ENCODE measurements at regions not wholly inside any gene's neighbourhood (a gene's known extent, or its start where the extent isn't known, plus 50 kb on each side); places are given as distances from the start of the nearest gene placed in this dataset.
"Not testable (repeated sequence)": the region's sequence is repeated elsewhere in the genome, so short reads cannot be mapped to it uniquely, and the experiment has no call there.

DNA sequence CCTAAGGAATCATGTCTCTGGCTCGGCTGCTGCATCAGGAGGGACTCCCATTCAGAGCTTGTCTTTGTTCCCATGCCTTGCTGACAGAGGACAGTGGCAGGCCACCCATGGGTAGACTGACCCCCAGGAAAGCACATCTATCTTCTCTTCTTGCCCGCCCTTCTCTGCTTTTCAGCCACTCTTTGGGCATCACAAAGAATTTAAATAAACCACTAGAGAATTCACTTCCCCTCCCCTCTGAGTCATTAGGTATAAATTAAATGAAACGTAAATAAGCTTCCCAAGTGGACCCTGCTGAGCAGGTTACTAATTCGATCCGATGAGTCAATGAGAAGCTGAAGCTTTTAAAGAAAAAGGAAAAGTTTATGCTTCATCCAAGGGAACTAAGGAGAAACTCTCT lies 97.0 kb downstream of the DRD1 start:
- DNase-seq (ENCODE audit: low spot score): no peak

DNA sequence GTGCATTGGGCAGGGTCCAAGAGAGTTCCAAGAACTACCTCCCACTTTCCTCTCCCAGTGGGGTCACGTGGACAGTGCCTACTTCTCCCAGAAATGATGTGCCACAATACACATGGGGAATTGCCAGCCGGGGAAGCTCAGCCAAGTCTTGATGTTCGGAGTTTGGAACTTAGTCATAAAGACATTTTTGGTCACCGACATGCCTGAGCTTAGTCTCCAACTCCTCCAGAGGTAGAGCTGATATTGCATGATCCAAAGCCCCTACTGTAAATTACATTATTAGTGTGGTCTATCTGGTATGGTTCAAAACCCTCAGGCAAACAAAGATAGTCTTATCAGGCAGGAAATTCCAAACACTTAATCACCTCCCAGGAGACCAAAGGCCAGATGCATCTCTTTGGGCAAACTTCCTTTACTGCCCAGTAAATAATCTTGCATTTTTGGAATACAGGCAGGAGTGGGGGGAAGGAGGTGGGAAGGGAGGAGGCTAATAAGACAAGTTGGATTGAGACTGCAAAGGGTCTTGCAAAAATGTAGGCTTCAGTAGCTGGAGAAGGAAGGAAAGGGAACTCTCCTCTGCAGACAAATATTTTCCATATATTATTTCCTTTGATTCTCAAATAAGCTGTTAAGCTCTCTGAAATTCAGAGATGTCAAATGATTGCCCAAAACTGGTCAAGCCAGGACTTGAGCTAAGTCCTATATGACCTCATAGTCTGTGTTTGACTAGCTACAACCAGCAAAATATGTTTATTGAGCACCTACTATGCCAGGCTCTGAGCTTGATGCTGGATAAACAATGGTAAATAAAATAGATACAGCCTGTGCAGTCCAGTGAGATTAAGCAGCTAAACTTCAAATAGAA lies 99.4 kb downstream of the DRD1 start:
- DNase-seq (ENCODE audit: low spot score): no peak

DNA sequence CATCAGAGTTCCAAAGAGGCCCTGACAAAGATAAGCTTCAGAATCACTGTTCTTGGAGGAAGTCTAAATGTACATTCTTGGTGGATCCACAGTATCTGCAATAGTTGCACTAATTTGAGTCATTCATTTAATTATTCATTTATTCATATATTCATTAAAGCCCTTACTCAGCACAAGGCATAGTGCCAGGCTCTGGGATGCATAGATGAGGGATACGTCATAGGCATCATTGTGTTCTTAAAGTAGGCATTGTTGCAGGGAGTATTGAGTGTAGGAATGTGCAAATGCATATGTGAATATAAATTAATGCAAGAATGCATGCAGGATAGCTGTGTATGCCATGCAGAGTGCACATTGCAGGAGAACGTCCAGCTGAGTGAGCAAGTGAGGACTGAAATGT lies 100.7 kb downstream of the DRD1 start:
- DNase-seq (ENCODE audit: low spot score): no peak

DNA sequence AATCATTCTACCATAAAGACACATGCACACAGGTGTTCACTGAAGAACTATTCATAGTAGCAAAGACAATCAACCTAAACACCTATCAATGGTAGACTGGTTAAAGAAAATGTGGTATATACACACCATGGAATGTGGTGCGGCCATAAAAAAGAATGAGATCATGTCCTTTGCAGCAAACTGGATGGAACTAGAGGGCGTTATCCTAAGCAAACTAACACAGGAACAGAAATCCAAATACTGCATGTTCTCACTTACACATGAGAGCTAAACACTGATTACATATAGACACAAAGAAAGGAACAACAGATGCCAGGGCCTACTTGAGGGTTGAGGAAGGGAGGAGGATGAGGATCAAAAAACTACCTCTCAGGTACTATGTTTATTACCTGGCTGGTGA lies 103.8 kb downstream of the DRD1 start:
- DNase-seq (ENCODE audit: low spot score): no peak

DNA sequence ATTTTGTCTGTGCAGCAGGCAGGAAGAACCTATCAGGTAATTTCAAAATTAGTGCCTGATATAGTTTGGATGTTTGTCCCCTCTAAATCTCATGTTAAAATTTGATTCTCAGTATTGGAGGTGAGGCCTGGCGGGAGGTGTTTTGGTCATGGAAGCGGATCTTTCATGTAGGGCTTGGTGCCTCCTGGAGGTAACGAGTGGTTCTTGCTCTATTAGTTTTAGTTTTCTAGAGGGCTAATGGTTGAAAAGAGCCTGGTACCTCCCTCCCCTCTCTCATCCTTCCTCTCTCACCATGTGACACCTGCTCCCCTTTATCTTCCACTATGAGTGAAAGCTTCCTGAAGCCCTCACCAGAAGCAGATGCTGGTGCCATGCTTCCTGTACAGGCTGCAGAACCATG lies 106.3 kb downstream of the DRD1 start:
- DNase-seq (ENCODE audit: low spot score): no peak

DNA sequence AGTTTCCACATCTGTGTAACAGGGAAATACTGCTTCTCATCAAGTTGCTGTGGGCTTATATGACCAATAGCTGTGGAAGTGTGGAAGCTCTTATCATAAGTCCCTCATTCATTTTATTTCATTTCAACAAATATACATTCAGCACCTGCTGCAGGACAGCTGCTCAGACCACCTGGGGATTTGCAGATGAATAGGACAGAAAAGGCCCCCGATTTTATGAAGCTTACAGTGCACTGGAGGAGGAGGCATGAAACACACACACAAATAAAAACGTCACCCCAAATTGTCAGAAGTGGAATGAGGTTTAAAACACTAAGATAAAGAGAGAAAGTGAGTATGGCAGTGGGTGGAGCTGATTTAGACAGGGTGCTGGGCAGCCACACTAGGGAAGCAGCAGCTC lies 107.2 kb downstream of the DRD1 start:
- no peak for DNase-seq (ENCODE audit: low spot score)

DNA sequence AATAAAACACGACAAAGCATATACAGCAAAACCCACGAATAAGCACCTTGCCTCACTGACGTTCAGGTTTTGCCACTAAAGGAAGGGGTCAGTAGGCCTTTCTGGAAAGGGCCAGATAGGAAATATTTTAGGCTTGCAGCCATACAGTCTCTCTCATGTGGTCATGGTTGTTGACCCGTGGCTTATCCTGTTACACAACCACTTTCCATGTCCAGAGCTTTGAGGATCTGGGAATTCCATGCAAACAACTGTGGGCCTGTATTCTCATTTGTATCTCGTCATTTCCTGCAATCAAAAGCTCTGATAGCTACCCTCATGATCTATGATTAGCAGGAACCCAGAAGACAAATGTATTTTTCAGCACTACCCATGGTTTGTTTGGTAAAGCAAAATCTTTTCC lies 108.3 kb downstream of the DRD1 start:
- DNase-seq (ENCODE audit: low spot score): no peak

DNA sequence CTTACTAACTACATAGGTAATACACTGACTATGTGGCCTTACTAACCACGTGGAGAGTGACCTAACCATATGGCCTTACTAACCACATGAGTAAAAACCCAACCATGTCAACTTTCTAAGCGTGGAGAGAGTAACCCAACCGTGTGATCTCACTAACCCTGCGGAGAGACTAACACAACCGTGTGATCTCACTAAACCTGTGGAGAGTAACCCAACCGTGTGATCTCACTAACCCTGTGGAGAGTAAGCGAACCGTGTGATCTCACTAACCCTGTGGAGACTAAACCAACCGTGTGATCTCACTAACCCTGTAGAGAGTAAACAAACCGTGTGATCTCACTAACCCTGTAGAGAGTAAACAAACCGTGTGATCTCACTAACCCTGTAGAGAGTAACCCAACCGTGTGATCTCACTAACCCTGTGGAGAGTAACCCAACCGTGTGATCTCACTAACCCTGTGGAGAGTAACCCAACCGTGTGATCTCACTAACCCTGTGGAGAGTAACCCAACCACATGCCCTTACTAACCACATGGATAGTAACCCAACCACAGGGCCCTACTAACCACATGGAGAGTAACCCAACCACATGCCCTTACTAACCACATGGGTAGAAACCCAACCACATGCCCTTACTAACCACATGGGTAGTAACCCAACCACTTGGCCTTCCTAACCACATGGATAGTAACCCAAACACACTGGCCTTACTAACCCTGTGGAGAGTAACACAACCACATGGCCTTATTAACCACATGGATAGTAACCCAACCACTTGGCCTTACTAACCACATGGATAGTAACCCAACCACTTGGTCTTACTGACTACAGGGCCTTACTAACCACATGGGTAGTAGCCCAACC lies 112.6 kb downstream of the DRD1 start:
- DNase-seq (ENCODE audit: low spot score): not testable (repeated sequence)

DNA sequence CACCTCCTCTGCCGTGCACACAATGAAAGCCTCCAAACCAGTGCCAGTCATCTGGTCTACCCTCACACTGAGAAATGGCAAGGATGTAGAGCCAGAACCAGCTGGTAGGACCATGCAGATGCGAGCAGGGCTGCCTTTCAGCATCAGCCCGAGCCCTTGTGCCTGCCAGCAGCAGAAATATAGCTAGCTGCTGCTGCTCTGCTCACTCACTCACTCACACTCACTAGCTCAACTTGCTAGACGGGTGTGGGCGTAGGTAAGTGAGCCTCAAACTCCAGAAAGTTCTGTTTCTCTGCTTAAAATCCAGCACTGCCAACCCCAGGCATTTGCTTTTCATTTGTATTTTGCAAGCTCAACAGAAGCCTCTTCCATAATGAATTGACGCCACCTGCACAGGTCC lies 114.0 kb downstream of the DRD1 start:
- no peak for DNase-seq (ENCODE audit: low spot score)

DNA sequence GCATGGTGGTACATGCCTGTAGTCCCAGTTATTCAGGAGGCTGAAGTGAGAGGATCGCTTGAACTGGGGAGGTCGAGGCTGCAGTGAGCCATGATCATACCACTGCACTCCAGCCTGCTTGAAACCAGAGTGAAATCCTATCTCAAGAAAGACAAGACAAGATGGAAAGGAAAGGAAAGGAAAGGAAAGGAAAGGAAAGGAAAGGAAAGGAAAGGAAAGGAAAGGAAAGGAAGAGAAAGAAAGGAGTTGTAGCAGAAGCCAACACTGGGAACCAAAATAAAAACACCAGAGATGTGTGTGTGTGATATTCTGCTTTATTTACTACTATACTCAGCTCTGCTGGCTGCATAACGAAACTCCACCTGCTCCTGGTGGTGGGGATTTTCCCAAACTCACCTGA lies 115.3 kb downstream of the DRD1 start:
- DNase-seq (ENCODE audit: low spot score): no peak

DNA sequence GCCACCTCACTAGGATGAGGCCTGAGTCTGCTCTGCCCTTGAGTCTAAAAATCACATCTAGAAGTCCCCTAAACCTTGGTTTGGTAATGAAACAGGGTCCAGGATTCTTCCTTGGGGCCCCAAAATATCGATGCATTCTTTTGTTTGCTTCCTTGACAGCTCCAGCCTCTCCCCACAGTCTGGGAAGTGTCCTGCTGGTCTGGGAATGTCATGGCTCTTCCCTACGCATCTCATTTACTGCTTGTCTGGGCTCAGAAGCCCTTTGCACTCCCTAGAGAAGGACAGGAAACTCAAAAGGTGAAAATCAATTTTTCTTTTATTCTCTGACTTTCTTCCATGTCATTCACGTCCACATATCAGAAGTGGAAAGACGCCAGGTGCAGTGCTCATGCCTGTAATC lies 115.8 kb downstream of the DRD1 start:
- DNase-seq (ENCODE audit: low spot score): no peak

DNA sequence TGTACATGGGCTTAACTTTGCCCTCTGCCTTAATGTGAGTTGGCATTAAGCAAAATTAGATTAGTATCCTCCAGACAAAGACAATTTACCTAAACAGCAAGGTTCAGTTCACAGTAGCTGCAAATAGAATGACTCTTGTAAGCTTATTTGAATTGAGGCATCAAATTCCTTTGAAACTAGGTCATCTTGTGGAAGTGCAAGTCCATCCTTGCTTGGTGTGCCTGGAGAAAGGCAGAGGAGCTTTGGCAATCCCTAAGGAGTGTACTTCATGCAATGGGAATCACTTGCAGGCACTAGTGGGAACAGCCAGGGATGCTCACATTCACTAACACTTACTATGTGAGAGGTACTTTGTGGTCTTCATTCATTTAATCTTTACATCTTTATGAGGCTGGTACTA lies 118.3 kb downstream of the DRD1 start:
- DNase-seq (ENCODE audit: low spot score): no peak

DNA sequence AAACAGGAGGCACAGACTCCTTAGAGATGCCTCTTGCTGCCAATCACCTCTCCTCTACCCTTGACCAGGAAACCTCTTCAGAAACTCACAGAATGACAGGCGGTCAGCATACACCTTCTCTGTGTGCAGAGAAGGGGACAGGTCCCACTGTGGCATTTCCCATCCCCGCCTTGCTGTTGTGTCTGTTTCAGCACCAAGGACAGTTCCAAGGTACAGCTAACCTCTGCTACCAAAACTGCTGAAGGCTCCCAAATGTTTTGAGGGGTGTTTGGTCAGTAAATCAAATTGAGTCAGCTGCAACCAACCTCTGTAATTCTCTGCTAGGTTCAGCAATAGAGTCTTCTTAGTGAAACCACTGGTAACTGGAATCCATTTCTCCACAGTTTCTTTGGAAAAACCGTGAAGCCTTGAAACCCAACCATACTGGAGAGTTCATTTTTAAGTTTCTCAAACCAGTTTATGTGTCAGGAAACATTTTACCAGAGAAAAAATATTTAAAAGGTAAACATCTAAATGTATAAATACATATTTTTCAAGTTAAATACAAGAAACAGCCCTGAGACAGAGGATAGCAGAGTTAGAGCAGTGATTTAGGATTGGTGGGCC lies 122.0 kb downstream of the DRD1 start:
- DNase-seq (ENCODE audit: low spot score): no peak

DNA sequence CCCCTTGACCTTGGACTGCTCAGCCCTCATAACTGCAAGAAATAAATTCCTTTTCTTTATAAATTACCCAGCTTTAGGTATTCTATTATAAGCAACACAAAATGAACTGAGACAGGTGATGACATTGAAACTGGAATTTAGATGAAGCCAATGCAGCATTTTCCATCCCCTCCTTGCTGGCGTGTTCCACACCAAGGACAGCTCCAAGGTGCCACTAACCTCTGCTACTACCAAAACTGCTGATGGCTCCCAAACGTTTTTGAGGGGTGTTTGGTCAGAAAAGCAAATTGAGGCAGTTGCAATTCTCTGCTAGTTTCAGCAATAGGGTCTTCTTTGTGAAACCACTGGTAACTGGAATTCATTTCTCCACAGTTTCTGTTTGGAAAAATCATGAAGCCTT lies 124.8 kb downstream of the DRD1 start:
- no peak for DNase-seq (ENCODE audit: low spot score)

DNA sequence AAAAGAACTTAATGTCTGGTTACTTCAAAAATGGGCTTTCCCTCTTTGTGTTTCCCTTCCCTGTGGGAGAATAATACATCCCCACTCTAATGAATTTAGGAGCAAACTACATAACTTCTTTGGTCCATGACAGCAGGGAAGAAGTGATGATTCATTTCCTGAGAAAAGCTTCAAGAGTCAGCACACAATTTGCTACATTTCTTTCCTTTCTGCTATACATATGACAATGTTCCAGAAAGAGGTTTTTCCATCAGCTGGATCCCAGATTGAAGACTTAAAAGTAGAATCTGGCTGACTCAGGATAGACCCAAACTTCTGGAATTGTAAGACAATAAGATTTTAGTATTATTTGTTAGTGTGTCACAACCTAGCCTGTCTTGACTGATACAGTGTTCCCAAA lies 126.1 kb downstream of the DRD1 start:
- DNase-seq (ENCODE audit: low spot score): no peak

DNA sequence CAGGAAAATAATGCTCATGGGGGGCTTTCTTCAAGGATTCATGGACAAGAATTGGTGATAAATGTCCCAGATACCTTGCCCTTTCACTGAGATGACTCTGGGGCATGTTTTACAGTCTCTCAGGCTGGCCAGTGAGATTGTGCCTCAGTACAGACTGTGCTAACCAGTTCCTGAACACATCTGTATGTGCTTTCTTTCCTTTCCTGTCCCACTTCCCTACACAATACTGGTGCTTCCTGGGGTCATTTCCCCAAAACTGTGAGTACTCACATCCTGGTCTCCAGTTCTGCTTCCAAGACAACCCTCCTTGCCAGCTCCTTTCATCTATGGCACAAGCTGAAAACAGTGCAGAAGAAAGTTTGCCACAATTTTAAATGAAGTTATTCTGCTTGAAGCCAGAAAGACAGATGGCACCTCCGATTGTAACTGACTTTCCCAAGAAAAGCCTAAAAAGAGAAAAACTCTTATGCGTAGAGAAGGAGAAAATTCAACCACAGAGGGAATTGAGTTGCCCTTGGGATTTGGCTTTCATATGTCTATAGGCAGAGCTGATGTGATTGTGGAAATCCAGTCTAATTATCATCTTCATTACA lies 134.7 kb downstream of the DRD1 start:
- DNase-seq (ENCODE audit: low spot score): no peak

DNA sequence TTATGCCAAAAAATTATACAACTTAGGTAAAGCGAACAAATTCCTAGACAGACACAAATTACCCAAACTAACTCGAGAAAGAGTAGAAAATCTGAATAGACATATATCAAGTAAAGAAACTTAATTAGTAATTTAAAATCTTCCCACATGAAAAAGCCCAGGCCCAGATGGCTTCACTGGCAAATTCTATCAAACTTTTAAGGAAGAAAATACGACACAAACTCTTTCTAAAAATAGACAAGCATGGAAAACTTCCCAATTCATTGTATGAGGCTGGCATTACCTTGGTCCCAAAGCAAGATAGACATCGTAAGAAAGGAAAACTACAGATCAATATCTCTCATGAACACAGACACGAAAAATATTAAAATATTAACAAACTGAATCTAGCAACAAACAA lies 135.3 kb downstream of the DRD1 start:
- DNase-seq (ENCODE audit: low spot score): no peak

DNA sequence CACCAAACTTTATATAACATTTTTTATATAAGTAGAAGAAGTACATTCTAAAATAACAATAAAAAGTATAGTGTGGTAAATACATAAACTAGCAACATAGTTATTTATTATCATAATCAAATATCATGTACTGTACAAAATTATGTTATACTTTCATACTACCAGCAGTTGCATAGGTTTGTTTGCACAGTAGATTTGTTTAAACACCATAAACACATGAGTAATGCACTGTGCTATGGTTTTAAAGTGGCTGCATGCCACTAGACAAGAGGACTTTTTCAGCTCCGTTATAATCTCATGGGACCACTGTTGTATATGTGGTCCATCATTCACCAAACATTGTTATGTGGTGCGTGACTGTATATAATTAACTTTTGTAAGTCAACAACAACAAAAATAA lies 137.6 kb downstream of the DRD1 start:
- no peak for DNase-seq (ENCODE audit: low spot score)

DNA sequence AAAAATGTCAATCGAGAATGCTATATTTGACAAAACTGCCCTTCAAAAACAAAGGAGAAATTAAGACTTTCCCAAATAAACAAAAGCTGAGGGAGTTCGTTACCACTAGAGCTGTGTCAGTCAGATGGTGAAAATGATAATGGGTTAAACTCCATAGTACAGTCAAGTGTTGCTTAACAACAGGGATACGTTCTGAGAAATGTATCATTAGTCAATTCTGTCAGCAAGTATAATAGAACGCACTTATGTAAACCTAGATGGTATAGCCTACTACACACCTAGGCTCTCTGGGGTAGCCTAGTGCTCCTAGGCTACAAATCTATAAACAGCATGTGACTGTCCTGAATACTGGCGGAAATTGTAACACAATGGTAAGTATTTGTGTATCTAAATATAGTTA lies 138.7 kb downstream of the DRD1 start:
- DNase-seq (ENCODE audit: low spot score): no peak

DNA sequence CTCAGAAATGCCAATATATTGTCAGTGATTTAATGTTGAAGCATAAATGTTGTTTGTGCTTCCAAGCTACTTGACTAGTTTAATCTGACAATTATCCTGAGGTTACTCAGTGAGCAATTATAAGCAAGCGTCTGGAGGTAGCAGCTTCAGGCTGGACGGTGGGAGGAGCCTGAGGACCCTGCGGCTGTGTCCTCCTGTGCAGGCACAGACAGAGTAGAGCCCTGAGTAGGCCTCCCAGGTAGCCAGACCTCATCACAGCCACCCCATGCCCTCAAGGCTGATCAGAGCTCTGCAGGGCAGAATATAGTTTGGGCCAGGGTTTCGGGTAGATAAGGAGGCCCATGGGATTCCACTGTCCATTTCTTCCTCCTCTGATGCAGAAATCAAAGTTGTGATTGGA lies 153.6 kb downstream of the DRD1 start:
- DNase-seq (ENCODE audit: low spot score): no peak

DNA sequence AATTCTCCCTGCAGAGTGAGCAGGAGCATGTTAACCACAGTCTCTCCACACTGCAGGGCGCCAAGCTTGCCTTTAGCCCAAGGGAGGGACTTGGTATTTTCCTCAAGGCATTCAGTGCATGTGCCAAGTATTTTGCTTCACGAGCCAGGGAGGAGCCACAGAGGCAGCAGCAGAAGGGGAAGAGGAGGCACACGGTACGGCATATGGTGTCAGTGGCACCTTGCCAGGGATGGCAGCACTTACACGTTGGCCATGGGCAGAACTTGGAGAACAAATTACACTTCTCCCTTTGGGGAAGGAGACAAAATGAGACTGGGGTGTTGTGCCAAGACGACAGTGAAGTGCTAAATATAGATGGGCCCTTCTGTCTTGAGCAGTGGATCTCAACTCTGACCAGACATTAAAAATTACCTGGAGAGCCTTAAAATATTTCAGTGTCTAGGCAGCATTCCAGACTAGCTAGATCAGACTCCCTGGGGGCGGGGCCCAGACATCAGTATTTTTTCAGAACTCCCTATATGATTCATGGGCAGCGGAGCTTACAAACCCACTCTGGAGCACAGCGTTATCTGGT lies 155.8 kb downstream of the DRD1 start:
- DNase-seq (ENCODE audit: low spot score): no peak

DNA sequence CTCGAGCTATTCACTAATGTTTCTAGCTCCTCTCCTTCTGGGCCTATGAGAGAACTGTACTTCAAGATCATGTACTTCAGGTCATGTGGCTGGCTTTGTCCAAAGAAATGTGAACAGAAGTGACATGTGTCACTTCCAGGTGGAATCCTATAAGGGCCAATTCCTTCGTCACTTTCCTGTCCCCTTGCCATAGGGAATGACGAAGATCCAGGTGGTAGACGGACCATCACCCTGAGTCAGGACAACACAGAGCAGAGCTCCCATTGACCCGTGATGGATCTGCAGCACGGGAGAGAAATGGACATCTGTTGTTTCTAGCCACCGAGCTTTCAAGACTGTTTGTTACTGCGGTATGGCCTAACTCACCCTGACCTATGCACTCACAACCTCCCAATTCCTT lies 157.0 kb downstream of the DRD1 start:
- no peak for DNase-seq (ENCODE audit: low spot score)
